ENCODE measurements at regions not wholly inside any gene's neighbourhood (a gene's known extent, or its start where the extent isn't known, plus 50 kb on each side); places are given as distances from the start of the nearest gene placed in this dataset.

GRCh38 chr7:17722798-17723197, 217.5 kb downstream of the SNX13 start:
- no peak for TF ChIP-seq MAX (IDR thresholded peaks at IDR 0.05; ENCODE audit: low read depth, low read length)
- TF ChIP-seq MYC (IDR thresholded peaks at IDR 0.05; ENCODE audit: low read depth, low read length) = no peak
- TF ChIP-seq CTCF (IDR thresholded peaks at IDR 0.05; ENCODE audit: low read depth, low read length) = no peak
- TF ChIP-seq POLR2A (IDR thresholded peaks at IDR 0.05; ENCODE audit: extremely low read depth, insufficient read length) = no peak
- no peak overlapping the region for H3K4me3 ChIP-seq (ENCODE audit: low read depth, low read length)
- DNase-seq (ENCODE audit: low read depth) = no peak

- TF ChIP-seq CTCF (IDR thresholded peaks at IDR 0.05; ENCODE audit: low read depth, low read length) (no peak), MAX (IDR thresholded peaks at IDR 0.05; ENCODE audit: low read depth, low read length) (no peak), MYC (IDR thresholded peaks at IDR 0.05; ENCODE audit: low read depth, low read length) (no peak), POLR2A (IDR thresholded peaks at IDR 0.05; ENCODE audit: extremely low read depth, insufficient read length) (no peak)
- H3K4me3 ChIP-seq (ENCODE audit: low read depth, low read length) = no peak overlapping the region
- DNase-seq (ENCODE audit: low read depth) = no peak
These were observed 214.5 kb downstream of the SNX13 start for GRCh38 chr7:17725821-17726220.

GRCh38 chr7:17732083-17732482, 208.2 kb downstream of the SNX13 start:
- TF ChIP-seq POLR2A (IDR thresholded peaks at IDR 0.05; ENCODE audit: extremely low read depth, insufficient read length) = no peak
- TF ChIP-seq MYC (IDR thresholded peaks at IDR 0.05; ENCODE audit: low read depth, low read length) = no peak
- no peak for TF ChIP-seq CTCF (IDR thresholded peaks at IDR 0.05; ENCODE audit: low read depth, low read length)
- no peak for TF ChIP-seq MAX (IDR thresholded peaks at IDR 0.05; ENCODE audit: low read depth, low read length)
- DNase-seq (ENCODE audit: low read depth) = peak; percentile 12

More at GRCh38 chr7:17732083-17732482, 208.2 kb downstream of the SNX13 start:
- no peak overlapping the region for H3K4me3 ChIP-seq (ENCODE audit: low read depth, low read length)

All from NB4 (cell line).